COLO829 (cell line): ENCODE measurements at regions not wholly inside any gene's neighbourhood (a gene's known extent, or its start where the extent isn't known, plus 50 kb on each side); places are given as distances from the start of the nearest gene placed in this dataset.
"Not testable (repeated sequence)": the region's sequence is repeated elsewhere in the genome, so short reads cannot be mapped to it uniquely, and the experiment has no call there.

Source experiments
- DNase-seq: peaks from one replicate; pipeline ENCODE4 v3.0.0; 2012; ENCODE audit warnings: low spot score

GRCh38 chr1:222470252-222470805 lies 77.6 kb downstream of the HHIPL2 start:
- DNase-seq, result not testable (repeated sequence)

DNA sequence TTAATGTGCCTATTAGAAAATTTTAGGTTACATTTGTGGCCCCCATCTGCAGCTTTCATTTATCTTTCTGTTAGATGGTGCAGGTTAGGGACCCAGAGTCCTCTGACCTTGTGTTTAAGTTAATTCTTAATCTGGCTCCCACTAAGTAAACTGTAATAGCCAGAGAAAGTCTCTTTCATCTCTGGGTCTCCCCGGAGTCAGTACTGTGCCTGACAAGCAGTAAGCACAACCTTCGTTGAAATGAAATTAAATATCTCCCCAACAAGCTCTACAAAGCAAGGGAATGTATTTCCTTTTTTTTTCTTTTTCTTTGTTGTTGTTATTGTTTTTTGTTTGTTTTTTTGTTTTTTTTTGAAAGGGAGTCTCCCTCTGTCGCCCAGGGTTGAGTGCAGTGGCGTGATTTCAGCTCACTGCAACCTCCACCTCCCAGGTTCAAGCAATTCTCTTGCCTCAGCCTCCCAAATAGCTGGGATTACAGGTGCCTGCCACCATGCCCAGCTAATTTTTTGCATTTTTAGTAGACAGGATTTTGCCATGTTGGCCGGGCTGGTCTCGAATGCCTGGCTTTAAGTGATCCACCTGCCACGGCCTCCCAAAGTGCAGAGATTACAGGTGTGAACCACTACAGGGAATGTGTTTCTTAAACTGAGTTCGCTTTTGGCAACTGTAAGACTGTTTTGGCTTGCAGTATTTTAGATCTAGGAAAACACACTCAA lies 81.6 kb downstream of the HHIPL2 start:
- no peak for DNase-seq

DNA sequence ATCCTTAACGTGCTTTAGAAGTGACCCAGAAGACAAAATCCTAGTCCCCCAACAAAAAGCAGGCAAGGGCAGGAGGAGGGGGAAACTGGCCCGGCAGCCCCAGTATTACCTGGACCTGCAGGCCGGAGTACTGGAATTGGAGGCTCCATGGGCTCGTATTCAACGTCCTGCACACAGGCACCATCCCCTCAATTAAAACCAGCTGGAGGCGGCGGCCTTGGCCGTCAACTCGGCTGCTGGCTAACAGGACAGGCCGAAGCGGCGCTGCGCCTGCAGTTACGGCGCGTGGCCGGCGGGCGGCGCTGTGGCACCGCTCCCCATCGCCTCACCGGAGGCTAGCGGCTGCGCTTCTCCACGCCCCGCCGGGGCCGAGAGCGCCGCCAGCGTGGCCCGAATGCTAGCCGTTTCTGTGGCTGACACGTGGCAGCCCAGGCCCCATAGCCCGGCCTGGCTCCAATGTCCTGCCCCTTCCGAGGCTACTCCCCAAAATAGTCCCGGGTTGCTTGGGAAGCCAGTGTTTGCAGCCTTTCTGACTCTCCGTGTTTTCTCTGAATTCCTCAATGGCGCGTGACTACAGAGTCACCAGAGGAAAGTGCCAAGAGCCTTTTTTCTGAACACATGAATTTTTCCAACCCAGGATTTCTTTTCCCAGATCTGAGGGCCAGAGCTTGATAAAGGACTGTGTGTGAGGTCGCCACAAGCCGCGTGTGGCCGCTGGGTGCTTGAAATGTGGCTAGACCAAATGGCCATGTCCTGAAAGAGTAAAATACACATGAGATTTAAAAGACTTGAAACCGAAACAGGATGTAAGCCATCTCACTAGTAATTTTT lies 82.5 kb downstream of the HHIPL2 start:
- peak; percentile 95 for DNase-seq

- peak; percentile 69 for DNase-seq
Measured at GRCh38 chr1:222464841-222465210, 83.1 kb downstream of the HHIPL2 start.

DNA sequence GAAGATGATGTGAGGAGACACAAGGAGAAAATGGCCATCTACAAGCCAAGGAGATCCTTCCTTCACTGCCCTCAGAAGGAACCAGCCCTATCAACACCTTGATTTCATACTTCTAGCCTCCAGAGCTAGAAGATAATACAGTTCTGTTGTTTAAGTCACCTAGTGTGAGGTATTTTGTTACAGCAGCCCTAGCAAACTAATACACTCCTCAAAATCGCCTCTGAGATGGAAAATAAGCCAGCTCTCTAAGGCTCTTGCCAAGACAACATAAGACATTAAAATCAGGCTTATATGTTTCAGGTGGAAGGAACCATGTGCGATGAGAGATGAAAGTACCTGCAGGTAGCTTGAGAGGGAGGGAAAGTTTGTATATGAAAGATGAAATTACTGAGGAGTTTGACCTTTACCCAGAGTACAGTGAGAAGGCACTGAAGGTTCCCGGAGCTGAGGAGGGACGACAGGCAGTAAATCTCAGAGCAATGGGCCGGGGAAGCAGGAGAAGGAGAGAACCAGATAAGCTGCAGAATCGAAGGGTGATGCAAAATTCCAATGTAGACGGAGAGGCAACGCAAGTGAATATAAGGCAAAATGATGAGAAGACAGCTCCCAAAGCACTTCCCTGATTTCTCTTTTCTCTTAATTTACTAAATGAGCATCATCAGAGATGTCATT lies 84.7 kb downstream of the HHIPL2 start:
- DNase-seq, result no peak

DNA sequence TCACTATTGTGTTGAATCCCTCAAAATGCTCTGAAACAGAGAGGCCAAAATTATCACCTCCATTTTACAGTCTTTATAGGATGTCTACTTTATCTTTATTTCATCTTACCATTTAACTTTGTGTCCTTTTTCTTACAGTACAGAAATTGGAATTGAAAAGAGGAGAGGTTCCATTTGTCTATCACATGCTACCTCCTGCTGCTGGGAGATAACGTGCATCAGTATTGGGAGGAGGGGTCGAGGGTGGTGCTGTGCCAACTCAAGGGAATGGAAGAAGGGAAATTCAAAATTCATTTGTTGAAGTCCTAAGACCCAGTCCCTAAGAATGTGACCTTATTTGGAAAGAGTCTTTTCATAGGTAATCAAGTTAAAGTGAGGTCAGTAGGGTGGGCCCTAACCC lies 85.3 kb downstream of the HHIPL2 start:
- DNase-seq, result no peak

- no peak for DNase-seq
Measured at GRCh38 chr1:222461941-222462340, 86.0 kb downstream of the HHIPL2 start.

GRCh38 chr1:222459652-222460051 lies 88.3 kb downstream of the HHIPL2 start:
- DNase-seq, result no peak

GRCh38 chr1:222457513-222457912 lies 90.4 kb downstream of the HHIPL2 start:
- no peak for DNase-seq

DNA sequence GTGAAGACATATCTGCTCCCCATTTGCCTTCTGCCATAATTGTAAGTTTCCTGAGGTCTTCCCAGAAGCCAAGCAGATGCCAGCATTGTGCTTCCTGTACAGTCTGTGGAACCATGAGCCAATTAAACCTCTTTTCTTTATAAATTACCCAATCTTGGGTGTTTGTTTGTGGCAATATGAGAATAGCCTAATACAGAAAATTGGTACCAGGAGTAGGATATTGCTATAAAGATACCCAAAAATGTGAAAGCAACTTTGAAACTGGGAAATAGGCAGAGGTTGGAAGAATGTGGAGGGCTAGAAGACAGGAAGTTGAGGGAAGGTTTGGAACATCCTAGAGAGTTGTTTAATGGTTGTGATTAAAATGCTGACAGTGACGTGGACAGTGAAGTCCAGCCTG lies 90.8 kb downstream of the HHIPL2 start:
- DNase-seq, result no peak

DNA sequence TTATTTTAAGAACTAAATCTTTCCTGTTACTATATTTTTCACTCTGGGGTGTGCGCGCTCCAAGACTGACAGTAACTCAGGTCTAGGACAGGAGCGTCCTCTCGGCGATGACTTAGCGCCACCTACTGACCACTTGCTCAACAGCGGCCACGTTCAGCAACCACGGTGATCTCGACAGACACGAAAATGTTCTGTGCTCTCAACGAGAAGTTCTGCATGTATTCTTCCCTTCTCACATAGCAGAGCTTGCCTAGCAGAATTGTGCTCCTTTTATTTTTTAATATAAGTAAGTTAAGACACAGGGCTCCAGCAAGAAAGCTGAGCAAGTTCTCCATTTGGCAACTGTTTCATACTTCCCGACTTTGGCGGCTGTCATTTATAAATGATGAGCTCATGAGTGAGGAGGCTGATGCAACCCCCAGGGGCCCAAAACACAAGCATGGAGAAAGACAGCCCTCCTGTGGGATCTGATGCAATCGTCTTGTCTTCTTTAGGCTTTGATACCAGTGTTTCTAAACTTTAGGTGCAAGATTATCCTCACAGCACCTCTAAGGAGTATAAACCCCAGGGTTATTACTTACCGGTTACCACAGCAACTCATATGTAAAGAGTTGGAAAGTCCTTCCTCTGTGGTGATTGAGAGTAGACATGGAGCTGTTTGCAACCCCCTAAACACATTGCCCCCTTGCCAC lies 92.6 kb downstream of the HHIPL2 start:
- DNase-seq, result peak; percentile 93

DNA sequence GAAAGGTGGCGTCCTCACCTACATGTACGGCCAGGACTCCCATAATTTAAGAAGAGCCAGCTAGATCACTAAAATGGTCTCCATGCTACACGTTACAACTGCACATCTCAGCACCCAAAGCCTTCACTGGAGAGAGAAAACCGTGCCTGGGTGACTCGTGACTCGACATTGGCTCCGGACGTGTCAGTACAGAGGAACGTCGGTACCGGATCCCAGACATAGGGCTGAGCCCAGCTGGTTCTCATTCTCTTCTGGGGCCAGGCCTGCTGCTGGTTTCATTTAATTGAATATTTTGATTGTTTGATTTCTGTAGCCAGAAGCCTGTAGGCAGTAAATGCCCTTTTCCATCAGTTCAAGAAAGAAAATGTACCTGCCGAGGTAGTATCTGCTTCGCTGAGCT lies 93.1 kb downstream of the HHIPL2 start:
- peak; percentile 27 for DNase-seq

GRCh38 chr1:222454186-222454585 lies 93.7 kb downstream of the HHIPL2 start:
- no peak for DNase-seq

DNA sequence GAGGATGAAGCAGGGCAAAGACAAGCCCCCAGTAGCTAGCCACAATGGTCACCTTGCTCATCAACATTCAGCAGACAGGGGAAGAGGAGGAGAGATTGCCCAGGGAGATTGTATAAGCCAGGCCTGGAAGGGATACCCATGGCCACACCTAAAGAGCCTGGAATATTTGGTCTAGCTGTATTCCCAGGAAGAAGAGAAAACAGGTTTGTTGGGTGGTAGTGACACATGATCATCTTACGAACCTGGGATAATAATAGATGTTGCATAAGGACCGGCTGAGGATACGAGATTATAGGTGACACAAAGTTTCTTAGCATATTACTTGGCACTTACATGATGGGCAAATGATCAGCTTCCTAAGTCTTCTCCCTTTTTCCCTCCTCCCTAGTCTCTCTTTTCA lies 95.9 kb downstream of the HHIPL2 start:
- DNase-seq, result no peak

DNA sequence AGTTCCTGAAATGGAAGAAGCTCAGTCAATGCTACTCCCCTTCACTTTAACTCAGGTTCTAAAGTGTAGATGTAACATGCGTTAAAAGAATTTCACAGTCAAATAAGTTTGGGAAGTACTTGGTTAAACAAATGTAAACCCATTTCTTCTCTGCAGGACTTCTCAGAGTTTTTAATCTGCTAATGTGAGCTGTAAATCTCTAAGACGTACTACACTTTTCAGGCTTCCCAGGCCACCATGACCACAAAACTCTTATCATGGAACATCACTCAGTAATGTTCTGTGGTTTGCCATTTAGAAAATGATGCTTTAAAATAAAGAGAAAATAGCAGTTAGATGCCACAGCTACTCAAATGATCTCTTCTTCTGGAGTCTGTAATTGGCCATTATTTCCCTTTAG lies 104.3 kb downstream of the HHIPL2 start:
- DNase-seq, result no peak

DNA sequence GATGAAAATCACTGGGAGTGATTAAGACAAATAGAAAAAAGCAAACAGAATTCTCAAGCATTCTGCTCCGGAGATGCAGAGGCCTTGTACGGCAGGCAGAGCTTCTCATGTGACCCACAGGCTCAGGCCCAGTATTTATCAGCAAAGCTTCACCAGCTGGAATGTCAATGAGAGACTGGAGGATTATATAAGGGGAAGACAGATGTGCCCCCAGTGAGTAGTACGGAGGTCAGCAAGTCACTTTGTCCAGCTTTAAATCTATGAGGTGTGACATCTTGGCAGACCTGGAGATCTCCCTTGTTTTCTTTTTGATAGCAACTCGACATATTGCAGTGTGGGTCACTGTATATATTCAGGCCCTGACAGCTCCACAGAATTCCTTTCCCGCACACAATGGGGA lies 106.8 kb downstream of the HHIPL2 start:
- no peak for DNase-seq

GRCh38 chr1:222424826-222425225 lies 123.1 kb downstream of the HHIPL2 start:
- no peak for DNase-seq

DNA sequence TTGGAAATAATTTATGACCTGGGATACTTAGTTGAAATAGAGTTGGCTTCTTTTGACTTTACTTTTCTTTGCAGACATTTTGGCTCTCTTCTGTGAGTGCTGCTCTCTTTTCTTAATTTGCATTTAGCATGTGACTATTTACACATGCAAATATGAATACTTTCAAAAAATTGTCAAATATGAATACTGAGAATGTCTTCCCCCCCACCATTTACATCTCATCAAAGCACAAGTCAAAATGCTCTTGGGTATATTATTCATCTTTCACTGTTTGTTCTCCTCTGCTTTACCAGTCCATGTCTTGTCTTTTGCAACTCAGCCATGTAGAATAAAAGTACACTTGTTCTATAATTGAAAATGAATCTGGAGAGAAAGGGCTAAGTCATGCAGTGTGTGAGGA lies 126.5 kb downstream of the HHIPL2 start:
- peak; percentile 38 for DNase-seq

- DNase-seq, result no peak
Measured at GRCh38 chr1:222420633-222421032, 127.3 kb downstream of the HHIPL2 start.

- DNase-seq, result no peak
Measured at GRCh38 chr1:222418654-222419053, 129.2 kb downstream of the HHIPL2 start.

GRCh38 chr1:222417264-222417663 lies 130.6 kb downstream of the HHIPL2 start:
- DNase-seq, result no peak
